ENCODE measurements at regions not wholly inside any gene's neighbourhood (a gene's known extent, or its start where the extent isn't known, plus 50 kb on each side); places are given as distances from the start of the nearest gene placed in this dataset.
"Not testable (repeated sequence)": the region's sequence is repeated elsewhere in the genome, so short reads cannot be mapped to it uniquely, and the experiment has no call there.

DNA sequence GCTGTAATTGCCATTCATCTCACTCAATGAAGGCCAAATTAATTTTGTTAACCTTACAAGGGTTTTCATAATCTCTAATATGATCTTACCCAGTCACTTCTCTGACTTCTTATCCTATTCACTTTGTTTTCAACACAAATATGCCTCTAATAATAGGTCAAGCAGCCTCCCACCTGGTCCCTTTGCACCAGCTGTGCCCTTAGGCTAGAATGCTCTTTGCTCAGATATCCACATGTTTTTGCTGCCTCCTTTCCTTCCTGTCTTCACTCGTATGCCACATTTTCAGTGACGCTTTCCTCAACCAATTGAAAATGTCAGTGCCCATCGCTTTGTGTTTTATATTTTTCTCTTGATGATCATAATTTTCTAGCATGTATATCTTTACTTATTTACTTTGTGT is 106.4 kb upstream of the SYT10 start:
- no peaks in the 10 kb centered on the region for H3K27me3 ChIP-seq (ENCODE audit: control insufficient read depth in 3 of 3, insufficient read depth in 3 of 3, low read depth in 1 of 3, low read length in 3 of 3)
- H4K8ac ChIP-seq (ENCODE audit: low read depth, low read length), result no peak overlapping the region
- no peak overlapping the region for H2BK5ac ChIP-seq (ENCODE audit: low read length)
- H3K14ac ChIP-seq (ENCODE audit: low read length), result no peak overlapping the region
- H3K79me1 ChIP-seq (ENCODE audit: low read depth, low read length), result no peaks in the 10 kb centered on the region
- no peak overlapping the region for H2AK5ac ChIP-seq (ENCODE audit: low read depth, low read length)
- H3K18ac ChIP-seq (ENCODE audit: low read length), result no peak overlapping the region
- H3K4me2 ChIP-seq (ENCODE audit: insufficient read depth, low read length, poor library complexity, severe bottlenecking), result no peak overlapping the region
- no peaks in the 10 kb centered on the region for H3K4me1 ChIP-seq (ENCODE audit: control insufficient read depth in 2 of 2, insufficient read depth in 1 of 2, low read depth in 1 of 2, low read length in 2 of 2)
- H3K9ac ChIP-seq (ENCODE audit: low read depth, low read length, poor library complexity), result no peak overlapping the region
- peaks cover 2% of the 10 kb centered on the region in 2 donors for H3K9me3 ChIP-seq (replicated peaks in 1 of 2; ENCODE audit: control insufficient read depth in 2 of 2, insufficient read depth in 1 of 2, low read depth in 1 of 2, low read length in 2 of 2)
- no peaks in the 10 kb centered on the region for H3K36me3 ChIP-seq (replicated peaks in 1 of 2; ENCODE audit: control insufficient read depth in 2 of 2, insufficient read depth in 2 of 2, low read length in 2 of 2)
- H4K91ac ChIP-seq (ENCODE audit: low read depth, low read length, poor library complexity), result no peak overlapping the region
- no peak overlapping the region for H2BK15ac ChIP-seq (ENCODE audit: low read length)
- WGBS, 2 donors (ENCODE audit: extremely low coverage in 2 of 2, insufficient read length in 2 of 2, insufficient replicate concordance in 1 of 2), result no CpG with 5 or more reads among the region's 3 CpGs
- no peak overlapping the region for H3K4ac ChIP-seq (ENCODE audit: low read length)
- no peak overlapping the region for H3K27ac ChIP-seq (replicated peaks; ENCODE audit: low read length)
- H2BK12ac ChIP-seq (ENCODE audit: low read length), result no peak overlapping the region
- H3K4me3 ChIP-seq (ENCODE audit: low read length in 2 of 2), result no peak overlapping the region
- H3K23ac ChIP-seq (ENCODE audit: low read depth, low read length, poor library complexity), result no peak overlapping the region
- no peak for DNase-seq (ENCODE audit: low spot score)
- H2BK120ac ChIP-seq (ENCODE audit: low read depth, low read length), result no peak overlapping the region
- no peak overlapping the region for H2AFZ ChIP-seq (ENCODE audit: low read length)

GRCh38 chr12:33547084-33547483 is 107.5 kb upstream of the SYT10 start:
- Histone ChIP-seq H2BK12ac (ENCODE audit: low read length) (no peak overlapping the region), H3K4me1 (ENCODE audit: control insufficient read depth in 2 of 2, insufficient read depth in 1 of 2, low read depth in 1 of 2, low read length in 2 of 2) (no peaks in the 10 kb centered on the region), H3K79me1 (ENCODE audit: low read depth, low read length) (no peaks in the 10 kb centered on the region), H3K4ac (ENCODE audit: low read length) (no peak overlapping the region), H3K36me3 (replicated peaks in 1 of 2; ENCODE audit: control insufficient read depth in 2 of 2, insufficient read depth in 2 of 2, low read length in 2 of 2) (no peaks in the 10 kb centered on the region), H2BK120ac (ENCODE audit: low read depth, low read length) (no peak overlapping the region), H3K9ac (ENCODE audit: low read depth, low read length, poor library complexity) (no peak overlapping the region), H3K23ac (ENCODE audit: low read depth, low read length, poor library complexity) (no peak overlapping the region), H3K9me3 (replicated peaks in 1 of 2; ENCODE audit: control insufficient read depth in 2 of 2, insufficient read depth in 1 of 2, low read depth in 1 of 2, low read length in 2 of 2) (peaks cover 2 to 12% of the 10 kb centered on the region in 2 donors), H2AK5ac (ENCODE audit: low read depth, low read length) (no peak overlapping the region), H2AFZ (ENCODE audit: low read length) (no peak overlapping the region), H3K4me2 (ENCODE audit: insufficient read depth, low read length, poor library complexity, severe bottlenecking) (no peak overlapping the region), H4K8ac (ENCODE audit: low read depth, low read length) (no peak overlapping the region), H3K18ac (ENCODE audit: low read length) (no peak overlapping the region), H3K14ac (ENCODE audit: low read length) (no peak overlapping the region), H3K4me3 (ENCODE audit: low read length in 2 of 2) (no peak overlapping the region), H4K91ac (ENCODE audit: low read depth, low read length, poor library complexity) (no peak overlapping the region), H3K27ac (replicated peaks; ENCODE audit: low read length) (no peak overlapping the region), H3K27me3 (ENCODE audit: control insufficient read depth in 3 of 3, insufficient read depth in 3 of 3, low read depth in 1 of 3, low read length in 3 of 3) (no peaks in the 10 kb centered on the region), H2BK5ac (ENCODE audit: low read length) (no peak overlapping the region), H2BK15ac (ENCODE audit: low read length) (no peak overlapping the region)
- no peak for DNase-seq (ENCODE audit: low spot score)
- no CpG with 5 or more reads among the region's 3 CpGs for WGBS, 2 donors (ENCODE audit: extremely low coverage in 2 of 2, insufficient read length in 2 of 2, insufficient replicate concordance in 1 of 2)

GRCh38 chr12:33550214-33550613 is 110.6 kb upstream of the SYT10 start:
- not testable (repeated sequence) for H3K27ac ChIP-seq (replicated peaks; ENCODE audit: low read length); H4K8ac ChIP-seq (ENCODE audit: low read depth, low read length); H3K4ac ChIP-seq (ENCODE audit: low read length); H2AFZ ChIP-seq (ENCODE audit: low read length); H3K4me3 ChIP-seq (ENCODE audit: low read length in 2 of 2); H3K4me1 ChIP-seq (ENCODE audit: control insufficient read depth in 2 of 2, insufficient read depth in 1 of 2, low read depth in 1 of 2, low read length in 2 of 2); H3K9ac ChIP-seq (ENCODE audit: low read depth, low read length, poor library complexity); H3K4me2 ChIP-seq (ENCODE audit: insufficient read depth, low read length, poor library complexity, severe bottlenecking); H3K36me3 ChIP-seq (replicated peaks in 1 of 2; ENCODE audit: control insufficient read depth in 2 of 2, insufficient read depth in 2 of 2, low read length in 2 of 2); H3K79me1 ChIP-seq (ENCODE audit: low read depth, low read length); H2BK5ac ChIP-seq (ENCODE audit: low read length); H3K27me3 ChIP-seq (ENCODE audit: control insufficient read depth in 3 of 3, insufficient read depth in 3 of 3, low read depth in 1 of 3, low read length in 3 of 3); H2BK15ac ChIP-seq (ENCODE audit: low read length); H3K18ac ChIP-seq (ENCODE audit: low read length); DNase-seq (ENCODE audit: low spot score); H2BK12ac ChIP-seq (ENCODE audit: low read length); H3K14ac ChIP-seq (ENCODE audit: low read length); H3K23ac ChIP-seq (ENCODE audit: low read depth, low read length, poor library complexity); H2BK120ac ChIP-seq (ENCODE audit: low read depth, low read length); H4K91ac ChIP-seq (ENCODE audit: low read depth, low read length, poor library complexity); H2AK5ac ChIP-seq (ENCODE audit: low read depth, low read length)
- peaks cover 2 to 12% of the 10 kb centered on the region in 2 donors for H3K9me3 ChIP-seq (replicated peaks in 1 of 2; ENCODE audit: control insufficient read depth in 2 of 2, insufficient read depth in 1 of 2, low read depth in 1 of 2, low read length in 2 of 2)

DNA sequence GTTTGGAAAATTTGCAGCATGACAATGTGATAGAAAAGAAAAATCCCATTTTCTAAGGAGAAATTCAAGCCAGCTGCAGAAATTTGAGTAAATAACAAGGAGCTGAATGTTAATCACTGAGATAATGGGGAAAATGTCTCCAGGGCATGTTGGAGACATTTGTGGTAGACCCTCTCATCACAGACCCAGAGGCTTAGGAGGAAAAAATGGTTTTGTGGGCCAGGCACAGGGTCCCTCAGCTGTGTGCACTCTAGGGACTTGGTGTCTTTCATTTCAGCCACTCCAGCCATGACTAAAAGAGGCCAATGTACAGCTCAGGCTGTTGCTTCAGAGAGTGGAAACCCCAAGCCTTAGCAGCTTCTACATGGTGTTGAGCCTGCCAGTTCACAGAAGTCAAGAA is 111.4 kb upstream of the SYT10 start:
- no peak overlapping the region for H2BK15ac ChIP-seq (ENCODE audit: low read length)
- no peak overlapping the region for H2AFZ ChIP-seq (ENCODE audit: low read length)
- no peak overlapping the region for H2BK12ac ChIP-seq (ENCODE audit: low read length)
- no peak overlapping the region for H3K4me3 ChIP-seq (ENCODE audit: low read length in 2 of 2)
- H3K23ac ChIP-seq (ENCODE audit: low read depth, low read length, poor library complexity), result no peak overlapping the region
- H3K27ac ChIP-seq (replicated peaks; ENCODE audit: low read length), result no peak overlapping the region
- no peaks in the 10 kb centered on the region for H3K79me1 ChIP-seq (ENCODE audit: low read depth, low read length)
- peaks cover 1 to 12% of the 10 kb centered on the region in 2 donors for H3K9me3 ChIP-seq (replicated peaks in 1 of 2; ENCODE audit: control insufficient read depth in 2 of 2, insufficient read depth in 1 of 2, low read depth in 1 of 2, low read length in 2 of 2)
- H3K4ac ChIP-seq (ENCODE audit: low read length), result no peak overlapping the region
- H3K4me2 ChIP-seq (ENCODE audit: insufficient read depth, low read length, poor library complexity, severe bottlenecking), result no peak overlapping the region
- H4K91ac ChIP-seq (ENCODE audit: low read depth, low read length, poor library complexity), result no peak overlapping the region
- no peak overlapping the region for H2BK120ac ChIP-seq (ENCODE audit: low read depth, low read length)
- H3K36me3 ChIP-seq (replicated peaks in 1 of 2; ENCODE audit: control insufficient read depth in 2 of 2, insufficient read depth in 2 of 2, low read length in 2 of 2), result no peaks in the 10 kb centered on the region
- no peak overlapping the region for H4K8ac ChIP-seq (ENCODE audit: low read depth, low read length)
- no peak overlapping the region for H2AK5ac ChIP-seq (ENCODE audit: low read depth, low read length)
- no peaks in the 10 kb centered on the region for H3K4me1 ChIP-seq (ENCODE audit: control insufficient read depth in 2 of 2, insufficient read depth in 1 of 2, low read depth in 1 of 2, low read length in 2 of 2)
- H2BK5ac ChIP-seq (ENCODE audit: low read length), result no peak overlapping the region
- H3K14ac ChIP-seq (ENCODE audit: low read length), result no peak overlapping the region
- no peak for DNase-seq (ENCODE audit: low spot score)
- no peaks in the 10 kb centered on the region for H3K27me3 ChIP-seq (ENCODE audit: control insufficient read depth in 3 of 3, insufficient read depth in 3 of 3, low read depth in 1 of 3, low read length in 3 of 3)
- no peak overlapping the region for H3K18ac ChIP-seq (ENCODE audit: low read length)
- H3K9ac ChIP-seq (ENCODE audit: low read depth, low read length, poor library complexity), result no peak overlapping the region

Measured in neuronal stem cell (in vitro differentiated cells).